ENCODE measurements at regions not wholly inside any gene's neighbourhood (a gene's known extent, or its start where the extent isn't known, plus 50 kb on each side); places are given as distances from the start of the nearest gene placed in this dataset.
A peak's percentile ranks its signal among the peaks of the same experiment; 100 is the strongest.

- Histone ChIP-seq H2AFZ (ENCODE audit: low read length) (no peak overlapping the region), H3F3A (ENCODE audit: low read length, unreplicated experiment) (no peaks in the 10 kb centered on the region), H3K27ac (ENCODE audit: low read length) (peak overlapping the region; percentile 67), H3K27me3 (ENCODE audit: low read length) (no peaks in the 10 kb centered on the region), H3K9ac (ENCODE audit: low read length) (no peak overlapping the region), H3K9me2 (replicated peaks; ENCODE audit: low read length) (no peaks in the 10 kb centered on the region), H3K9me3 (ENCODE audit: low read length) (no peaks in the 10 kb centered on the region), H3K79me2 (ENCODE audit: low read length) (no peaks in the 10 kb centered on the region), H3K4me1 (ENCODE audit: insufficient read depth, low read length) (peaks cover 61% of the 10 kb centered on the region), H3K4me2 (ENCODE audit: low read length) (0 out of 2 replicates have a peak overlapping the region, but pooled peaks have one; percentile 38), H3K36me3 (ENCODE audit: low read depth, low read length) (no peaks in the 10 kb centered on the region), H4K20me1 (ENCODE audit: low read length) (no peaks in the 10 kb centered on the region), H3K4me3 (ENCODE audit: low read length) (no peak overlapping the region)
- ATAC-seq (no peak), DNase-seq (peak; percentile 71)
- ChIA-PET POLR2A (ENCODE audit: unreplicated experiment) (no interaction called here), CTCF (interaction anchor here (1.3 kb wide), 1 partner anchor 12 kb away, joined by 3 read pairs; no protein-coding TSS in a partner anchor)
- intact Hi-C loops (cut with micrococcal nuclease) = no loop called here
- no peak for TF ChIP-seq EZH2phosphoT487 (IDR thresholded peaks at IDR 0.05; ENCODE audit: borderline replicate concordance, low read length)
- no peak for TF ChIP-seq CTCF (conservative IDR thresholded peaks at IDR 0.05; ENCODE audit: low read depth, low read length)
- TF ChIP-seq EZH2 (IDR thresholded peaks at IDR 0.05; ENCODE audit: low read length, unreplicated experiment) = no peak
- no TSS peak for BruUV-seq (replicated peaks)
These were observed 141.1 kb downstream of the CD164 start for GRCh38 chr6:109241199-109241598.

GRCh38 chr6:109240370-109241084 lies 141.7 kb downstream of the CD164 start:
- Histone ChIP-seq H3K9me2 (replicated peaks; ENCODE audit: low read length) (no peaks in the 10 kb centered on the region), H3K79me2 (ENCODE audit: low read length) (no peaks in the 10 kb centered on the region), H3K9me3 (ENCODE audit: low read length) (no peaks in the 10 kb centered on the region), H3K27me3 (ENCODE audit: low read length) (no peaks in the 10 kb centered on the region), H3F3A (ENCODE audit: low read length, unreplicated experiment) (no peaks in the 10 kb centered on the region), H3K36me3 (ENCODE audit: low read depth, low read length) (no peaks in the 10 kb centered on the region), H2AFZ (ENCODE audit: low read length) (no peak overlapping the region), H4K20me1 (ENCODE audit: low read length) (no peaks in the 10 kb centered on the region), H3K4me3 (ENCODE audit: low read length) (no peak overlapping the region), H3K4me1 (ENCODE audit: insufficient read depth, low read length) (peaks cover 61% of the 10 kb centered on the region), H3K9ac (ENCODE audit: low read length) (no peak overlapping the region), H3K4me2 (ENCODE audit: low read length) (0 out of 2 replicates have a peak overlapping the region, but pooled peaks have one; percentile 38), H3K27ac (ENCODE audit: low read length) (peak overlapping the region; percentile 67)
- DNase-seq (no peak), ATAC-seq (no peak)
- intact Hi-C loops (cut with micrococcal nuclease) = no loop called here
- no peak for TF ChIP-seq EZH2phosphoT487 (IDR thresholded peaks at IDR 0.05; ENCODE audit: borderline replicate concordance, low read length)
- no peak for TF ChIP-seq CTCF (conservative IDR thresholded peaks at IDR 0.05; ENCODE audit: low read depth, low read length)
- no peak for TF ChIP-seq EZH2 (IDR thresholded peaks at IDR 0.05; ENCODE audit: low read length, unreplicated experiment)
- ChIA-PET CTCF (no interaction called here), POLR2A (ENCODE audit: unreplicated experiment) (no interaction called here)
- BruUV-seq (replicated peaks) = no TSS peak

GRCh38 chr6:109239651-109240321 lies 142.5 kb downstream of the CD164 start:
- peak; percentile 21 for DNase-seq

More at GRCh38 chr6:109239651-109240321, 142.5 kb downstream of the CD164 start:
- H3K9me3 ChIP-seq (ENCODE audit: low read length) = no peaks in the 10 kb centered on the region
- H3K4me2 ChIP-seq (ENCODE audit: low read length) = no peak overlapping the region
- peak overlapping the region; percentile 67; the same call in 1 of the 2 replicates for H3K27ac ChIP-seq (ENCODE audit: low read length)
- no peak for ATAC-seq
- CTCF ChIA-PET = no interaction called here
- no TSS peak for BruUV-seq (replicated peaks)
- H3K9ac ChIP-seq (ENCODE audit: low read length) = no peak overlapping the region
- no peaks in the 10 kb centered on the region for H3K27me3 ChIP-seq (ENCODE audit: low read length)
- POLR2A ChIA-PET (ENCODE audit: unreplicated experiment) = no interaction called here
- H3K79me2 ChIP-seq (ENCODE audit: low read length) = no peaks in the 10 kb centered on the region
- H3F3A ChIP-seq (ENCODE audit: low read length, unreplicated experiment) = no peaks in the 10 kb centered on the region
- H4K20me1 ChIP-seq (ENCODE audit: low read length) = no peaks in the 10 kb centered on the region
- intact Hi-C loops (cut with micrococcal nuclease) = no loop called here
- H3K4me3 ChIP-seq (ENCODE audit: low read length) = no peak overlapping the region
- H2AFZ ChIP-seq (ENCODE audit: low read length) = no peak overlapping the region
- TF ChIP-seq EZH2phosphoT487 (IDR thresholded peaks at IDR 0.05; ENCODE audit: borderline replicate concordance, low read length) = no peak
- no peak for TF ChIP-seq EZH2 (IDR thresholded peaks at IDR 0.05; ENCODE audit: low read length, unreplicated experiment)
- TF ChIP-seq CTCF (conservative IDR thresholded peaks at IDR 0.05; ENCODE audit: low read depth, low read length) = no peak
- peaks cover 61% of the 10 kb centered on the region for H3K4me1 ChIP-seq (ENCODE audit: insufficient read depth, low read length)
- no peaks in the 10 kb centered on the region for H3K9me2 ChIP-seq (replicated peaks; ENCODE audit: low read length)
- H3K36me3 ChIP-seq (ENCODE audit: low read depth, low read length) = no peaks in the 10 kb centered on the region
